ENCODE measurements at regions not wholly inside any gene's neighbourhood (a gene's known extent, or its start where the extent isn't known, plus 50 kb on each side); places are given as distances from the start of the nearest gene placed in this dataset.

DNA sequence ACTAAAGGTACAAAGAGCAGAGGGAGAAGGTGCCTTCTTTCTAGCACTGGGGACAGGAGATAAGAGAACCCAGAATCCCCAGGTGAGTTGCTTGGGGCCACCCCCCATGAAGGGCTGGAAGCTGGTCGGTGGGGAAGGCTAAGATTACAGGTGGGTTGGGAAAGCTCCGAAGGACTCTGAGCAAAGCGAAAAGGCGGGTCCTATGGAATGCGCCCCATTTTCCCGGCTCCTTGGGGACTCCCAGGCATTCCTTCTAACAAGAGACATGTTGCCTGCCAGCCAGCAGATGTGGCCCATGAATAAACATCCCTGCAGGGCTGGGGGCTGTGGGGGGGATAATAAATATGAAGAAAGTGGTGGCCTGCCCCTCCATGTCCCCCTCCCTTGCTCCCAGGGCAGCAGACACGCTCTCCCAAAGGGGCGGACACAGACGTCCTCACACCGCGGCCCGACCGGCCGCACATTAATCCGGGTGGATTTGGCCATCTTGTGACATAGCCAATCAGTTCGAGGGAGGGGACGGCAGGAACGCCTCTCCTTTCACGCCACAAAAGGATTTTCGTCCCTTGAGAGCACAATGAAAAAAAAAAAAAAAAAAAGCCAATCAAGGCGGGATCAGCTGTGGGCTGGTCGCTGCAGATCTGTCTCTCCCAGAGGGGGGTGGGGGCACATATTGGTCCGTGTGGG lies 98.5 kb downstream of the SOX9 start:
- POLR2A ChIA-PET (ENCODE audit: unreplicated experiment): no interaction called here
- BruUV-seq (replicated peaks): no TSS peak
- no peak for ATAC-seq

DNA sequence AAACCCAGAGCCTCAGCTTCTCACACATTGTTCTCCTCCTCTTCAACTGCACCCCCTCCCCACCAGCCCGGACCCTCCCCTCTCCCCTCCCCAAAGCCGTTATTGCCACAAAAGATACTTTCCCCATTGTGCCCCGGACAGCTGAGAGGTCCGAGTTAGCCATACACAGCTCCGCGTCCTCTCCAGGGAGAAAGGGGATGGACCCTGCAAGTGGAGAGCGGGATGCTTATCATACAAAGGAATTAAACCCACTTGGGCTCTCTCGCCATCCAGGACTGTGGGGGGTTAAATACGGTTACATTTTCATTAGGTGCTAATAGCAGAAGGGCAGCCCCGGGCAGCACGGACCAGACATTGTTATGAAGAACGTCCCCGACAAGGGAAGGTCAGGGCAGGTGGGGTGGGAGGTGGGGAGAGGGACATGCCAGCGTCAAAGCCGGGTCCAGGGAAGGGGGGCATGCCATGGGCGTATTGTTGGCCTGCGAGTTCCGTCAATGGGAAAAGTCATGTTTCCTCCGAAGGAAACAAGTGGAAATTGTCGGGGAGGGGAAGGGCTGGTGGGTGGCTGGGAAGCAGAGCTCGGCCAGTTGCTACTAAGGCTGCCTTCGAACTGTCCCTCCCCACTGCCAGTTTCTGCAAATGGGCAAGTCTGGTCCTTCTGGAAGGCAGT lies 99.1 kb downstream of the SOX9 start:
- no peaks in the 10 kb centered on the region for H3F3A ChIP-seq (ENCODE audit: low read length, unreplicated experiment)
- H4K20me1 ChIP-seq (ENCODE audit: low read length): no peaks in the 10 kb centered on the region
- no peak overlapping the region for H3K4me3 ChIP-seq (ENCODE audit: low read length)
- DNase-seq (no peak), ATAC-seq (no peak)
- ChIA-PET CTCF (interaction anchor here (0.5 kb wide), 1 partner anchor 148 kb away, joined by 7 read pairs; no protein-coding TSS in a partner anchor), POLR2A (ENCODE audit: unreplicated experiment) (no interaction called here)
- no peaks in the 10 kb centered on the region; the same call in 1 of the 2 replicates for H3K9me3 ChIP-seq (ENCODE audit: low read length)
- H3K36me3 ChIP-seq (ENCODE audit: low read depth, low read length): no peaks in the 10 kb centered on the region
- no peaks in the 10 kb centered on the region for H3K9me2 ChIP-seq (replicated peaks; ENCODE audit: low read length)
- H2AFZ ChIP-seq (ENCODE audit: low read length): no peak overlapping the region
- intact Hi-C loops (cut with micrococcal nuclease): no loop called here
- H3K27ac ChIP-seq (ENCODE audit: low read length): no peak overlapping the region
- H3K79me2 ChIP-seq (ENCODE audit: low read length): no peaks in the 10 kb centered on the region
- H3K9ac ChIP-seq (ENCODE audit: low read length): no peak overlapping the region
- BruUV-seq (replicated peaks): no TSS peak
- H3K27me3 ChIP-seq (ENCODE audit: low read length): no peaks in the 10 kb centered on the region
- no peak for TF ChIP-seq EZH2 (IDR thresholded peaks at IDR 0.05; ENCODE audit: low read length, unreplicated experiment)
- no peak for TF ChIP-seq EZH2phosphoT487 (IDR thresholded peaks at IDR 0.05; ENCODE audit: borderline replicate concordance, low read length)
- no peak for TF ChIP-seq CTCF (conservative IDR thresholded peaks at IDR 0.05; ENCODE audit: low read depth, low read length)
- no peaks in the 10 kb centered on the region for H3K4me1 ChIP-seq (ENCODE audit: insufficient read depth, low read length)
- no peak overlapping the region for H3K4me2 ChIP-seq (ENCODE audit: low read length)

More for the DNA sequence above, 98.5 kb downstream of the SOX9 start:
- Histone ChIP-seq H3K27ac (ENCODE audit: low read length) (no peak overlapping the region), H4K20me1 (ENCODE audit: low read length) (no peaks in the 10 kb centered on the region), H3K9ac (ENCODE audit: low read length) (no peak overlapping the region), H2AFZ (ENCODE audit: low read length) (no peak overlapping the region), H3K4me2 (ENCODE audit: low read length) (no peak overlapping the region), H3K9me2 (replicated peaks; ENCODE audit: low read length) (no peaks in the 10 kb centered on the region), H3K36me3 (ENCODE audit: low read depth, low read length) (no peaks in the 10 kb centered on the region), H3K79me2 (ENCODE audit: low read length) (no peaks in the 10 kb centered on the region), H3K27me3 (ENCODE audit: low read length) (no peaks in the 10 kb centered on the region), H3F3A (ENCODE audit: low read length, unreplicated experiment) (no peaks in the 10 kb centered on the region), H3K4me3 (ENCODE audit: low read length) (no peak overlapping the region), H3K9me3 (ENCODE audit: low read length) (no peaks in the 10 kb centered on the region; the same call in 1 of the 2 replicates), H3K4me1 (ENCODE audit: insufficient read depth, low read length) (no peaks in the 10 kb centered on the region)
- CTCF ChIA-PET: no interaction called here
- TF ChIP-seq EZH2phosphoT487 (IDR thresholded peaks at IDR 0.05; ENCODE audit: borderline replicate concordance, low read length) (no peak), CTCF (conservative IDR thresholded peaks at IDR 0.05; ENCODE audit: low read depth, low read length) (no peak), EZH2 (IDR thresholded peaks at IDR 0.05; ENCODE audit: low read length, unreplicated experiment) (no peak)
- DNase-seq: no peak
- intact Hi-C loops (cut with micrococcal nuclease): no loop called here

Measured in PC-3 (cell line).